ENCODE measurements at regions not wholly inside any gene's neighbourhood (a gene's known extent, or its start where the extent isn't known, plus 50 kb on each side); places are given as distances from the start of the nearest gene placed in this dataset.

- DNase-seq, result no peak
These were observed 742.7 kb downstream of the VRK1 start for GRCh38 chr14:97539884-97540283.

GRCh38 chr14:97543221-97543620 lies 746.0 kb downstream of the VRK1 start:
- no peak for DNase-seq

- DNase-seq, result no peak
These were observed 746.6 kb downstream of the VRK1 start for GRCh38 chr14:97543816-97544215.

GRCh38 chr14:97544571-97544970 lies 747.4 kb downstream of the VRK1 start:
- DNase-seq, result no peak

- no peak for DNase-seq
These were observed 749.5 kb downstream of the VRK1 start for GRCh38 chr14:97546491-97547230.

- no peak for DNase-seq
These were observed 753.3 kb downstream of the VRK1 start for GRCh38 chr14:97550463-97550862.

- DNase-seq, result no peak
These were observed 757.4 kb downstream of the VRK1 start for GRCh38 chr14:97554597-97554996.

GRCh38 chr14:97564334-97564733 lies 767.2 kb downstream of the VRK1 start:
- DNase-seq, result no peak

GRCh38 chr14:97571201-97571600 lies 774.0 kb downstream of the VRK1 start:
- DNase-seq, result no peak

GRCh38 chr14:97571866-97572555 lies 774.8 kb downstream of the VRK1 start:
- no peak for DNase-seq

GRCh38 chr14:97572583-97573458 lies 775.6 kb downstream of the VRK1 start:
- no peak for DNase-seq

- no peak for DNase-seq
These were observed 778.5 kb downstream of the VRK1 start for GRCh38 chr14:97575677-97576076.

GRCh38 chr14:97578982-97579548 lies 781.9 kb downstream of the VRK1 start:
- DNase-seq, result no peak

GRCh38 chr14:97581016-97581415 lies 783.8 kb downstream of the VRK1 start:
- DNase-seq, result peak; percentile 58

- DNase-seq, result no peak
These were observed 784.8 kb downstream of the VRK1 start for GRCh38 chr14:97582022-97582421.

GRCh38 chr14:97584528-97584927 lies 787.3 kb downstream of the VRK1 start:
- DNase-seq, result no peak

- no peak for DNase-seq
These were observed 795.3 kb downstream of the VRK1 start for GRCh38 chr14:97592341-97592980.

- DNase-seq, result no peak
These were observed 797.1 kb downstream of the VRK1 start for GRCh38 chr14:97594306-97594705.

- no peak for DNase-seq
These were observed 805.4 kb downstream of the VRK1 start for GRCh38 chr14:97602438-97603117.

GRCh38 chr14:97603201-97603600 lies 806.0 kb downstream of the VRK1 start:
- no peak for DNase-seq

- DNase-seq, result no peak
These were observed 807.5 kb downstream of the VRK1 start for GRCh38 chr14:97604731-97605130.

GRCh38 chr14:97618401-97618800 lies 821.2 kb downstream of the VRK1 start:
- DNase-seq, result no peak
